ENCODE measurements at regions not wholly inside any gene's neighbourhood (a gene's known extent, or its start where the extent isn't known, plus 50 kb on each side); places are given as distances from the start of the nearest gene placed in this dataset.

DNA sequence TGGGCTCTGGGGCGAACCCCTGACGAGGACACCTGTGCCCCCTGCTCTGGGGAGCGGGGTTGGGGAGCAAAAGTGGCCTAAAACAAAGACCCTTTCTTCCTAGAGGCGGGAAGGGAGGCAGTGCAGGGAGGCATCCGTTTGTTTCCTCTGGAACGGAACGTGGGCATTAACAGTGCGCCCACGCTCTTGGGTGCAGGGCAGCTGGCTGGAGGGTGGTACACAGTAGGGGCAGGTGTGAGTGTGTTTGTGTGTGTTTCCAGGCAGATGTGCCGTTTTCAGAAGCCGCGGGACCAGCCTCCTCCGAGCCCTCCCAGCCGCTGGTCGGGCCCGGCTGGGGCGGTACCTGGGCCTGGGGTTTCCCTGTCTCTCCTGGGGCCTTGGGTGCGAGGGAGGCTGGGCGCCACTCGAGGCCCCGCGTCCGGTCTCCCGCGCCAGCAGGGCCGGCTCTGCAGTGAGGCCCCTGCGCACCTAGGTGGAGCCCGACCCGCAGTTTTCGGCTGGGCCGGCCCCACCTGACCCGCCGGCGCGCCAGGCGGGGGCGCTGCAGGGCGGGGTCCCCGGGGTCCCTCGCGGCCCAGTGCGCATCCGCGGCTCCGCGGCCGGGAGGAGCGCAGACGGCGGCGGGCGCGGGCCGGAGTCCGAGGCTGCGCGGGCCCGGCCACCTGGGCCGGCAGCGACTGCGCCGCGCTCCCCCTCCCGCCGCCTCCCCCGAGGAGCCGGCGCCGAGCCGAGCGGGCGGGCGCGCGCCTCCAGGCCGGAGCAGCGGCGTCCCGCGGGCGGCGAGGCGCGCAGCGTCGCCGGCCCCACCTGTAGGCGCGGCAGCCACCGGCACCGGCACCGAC, 1252.7 kb downstream of the BRD1 start:
- ATAC-seq (ENCODE audit: poor library complexity) (peak; percentile 72), DNase-seq (no peak)
- intact Hi-C loops (cut with DNase I) = loop anchor here (5.0 to 10.0 kb wide), 2 partner anchors 730 to 1057 kb away; no protein-coding TSS in a partner anchor

- DNase-seq = no peak
- ATAC-seq (ENCODE audit: poor library complexity) = no peak
- intact Hi-C loops (cut with DNase I) = loop anchor here (10.0 kb wide), 1 partner anchor 731 kb away; no protein-coding TSS in a partner anchor
These were observed 1253.9 kb downstream of the BRD1 start for GRCh38 chr22:48573766-48574165.

GRCh38 chr22:48572951-48573350, 1254.7 kb downstream of the BRD1 start:
- intact Hi-C loops (cut with DNase I) = loop anchor here (10.0 kb wide), 1 partner anchor 732 kb away; no protein-coding TSS in a partner anchor
- ATAC-seq (ENCODE audit: poor library complexity) (no peak), DNase-seq (no peak)

- intact Hi-C loops (cut with DNase I) = loop anchor here (10.0 kb wide), 1 partner anchor 734 kb away; no protein-coding TSS in a partner anchor
- no peak for DNase-seq
- ATAC-seq (ENCODE audit: poor library complexity) = no peak
These were observed 1256.8 kb downstream of the BRD1 start for GRCh38 chr22:48570912-48571311.

DNA sequence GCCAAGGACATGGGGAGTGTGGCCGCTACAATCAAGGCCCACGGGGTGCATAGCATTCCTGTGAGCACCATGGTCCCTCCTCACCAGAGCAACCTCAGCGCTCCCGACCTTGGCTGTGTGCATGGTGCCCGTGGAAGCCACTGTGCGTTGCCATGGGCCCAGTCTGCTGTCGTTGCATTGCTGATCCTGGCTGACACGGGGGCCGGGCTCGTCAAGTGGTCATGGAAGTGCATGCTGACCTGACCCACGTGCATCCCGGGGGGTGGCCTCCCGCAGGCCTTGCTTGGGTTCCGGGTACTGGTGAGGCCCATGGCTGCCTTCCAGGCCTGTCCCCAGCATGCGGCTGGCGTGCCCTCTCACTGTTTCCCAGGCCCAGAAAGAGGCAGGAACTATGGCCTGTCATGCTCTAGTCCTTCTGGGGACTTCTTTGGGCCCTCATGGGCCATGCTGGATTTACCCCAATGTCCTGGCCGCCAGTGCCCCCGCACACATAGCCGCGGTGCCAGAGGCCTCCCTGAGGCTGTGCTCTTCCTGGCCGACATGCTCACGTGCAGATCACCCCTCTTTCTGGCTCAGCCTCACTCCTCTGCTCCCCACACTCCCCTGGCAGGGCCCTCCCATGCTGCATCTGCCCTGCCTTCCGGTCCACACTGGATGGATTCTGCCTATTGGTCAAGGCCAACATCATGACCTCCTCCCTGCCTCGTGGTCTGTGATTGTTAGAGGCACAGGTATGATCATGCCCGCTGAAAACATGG, 1258.0 kb downstream of the BRD1 start:
- DNase-seq (no peak), ATAC-seq (ENCODE audit: poor library complexity) (no peak)
- intact Hi-C loops (cut with DNase I) = loop anchor here (10.0 kb wide), 1 partner anchor 735 kb away; no protein-coding TSS in a partner anchor

DNA sequence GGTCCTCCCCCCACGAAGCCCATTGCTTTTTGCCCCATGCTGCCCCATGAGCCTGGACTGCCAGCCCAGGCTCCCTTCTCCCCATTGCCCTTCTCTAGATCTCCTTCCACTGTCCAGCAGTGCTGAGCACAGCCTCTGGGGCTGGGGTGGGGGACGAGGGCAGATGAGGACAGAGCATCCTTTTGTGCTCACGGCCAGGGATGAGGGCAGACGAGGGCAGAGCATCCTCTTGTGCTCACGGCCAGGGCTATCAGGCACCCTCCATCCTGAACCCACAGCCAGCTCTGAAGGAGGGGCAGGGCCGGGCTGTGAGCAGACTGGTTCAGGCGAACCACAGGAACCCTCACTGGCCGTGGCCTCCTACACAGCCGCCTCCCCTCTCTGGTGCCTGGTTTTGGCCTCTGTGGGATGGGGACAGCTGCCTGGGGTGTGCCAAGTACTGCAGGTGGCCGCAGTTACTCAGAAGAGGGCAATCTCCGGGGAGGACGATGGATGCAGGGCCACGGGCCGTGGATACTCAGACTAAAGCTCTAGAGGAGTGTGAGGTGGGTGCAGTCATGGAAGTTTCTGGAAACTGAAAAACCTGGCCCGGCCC, 1258.8 kb downstream of the BRD1 start:
- intact Hi-C loops (cut with DNase I) = no loop called here
- ATAC-seq (ENCODE audit: poor library complexity) (no peak), DNase-seq (no peak)

DNA sequence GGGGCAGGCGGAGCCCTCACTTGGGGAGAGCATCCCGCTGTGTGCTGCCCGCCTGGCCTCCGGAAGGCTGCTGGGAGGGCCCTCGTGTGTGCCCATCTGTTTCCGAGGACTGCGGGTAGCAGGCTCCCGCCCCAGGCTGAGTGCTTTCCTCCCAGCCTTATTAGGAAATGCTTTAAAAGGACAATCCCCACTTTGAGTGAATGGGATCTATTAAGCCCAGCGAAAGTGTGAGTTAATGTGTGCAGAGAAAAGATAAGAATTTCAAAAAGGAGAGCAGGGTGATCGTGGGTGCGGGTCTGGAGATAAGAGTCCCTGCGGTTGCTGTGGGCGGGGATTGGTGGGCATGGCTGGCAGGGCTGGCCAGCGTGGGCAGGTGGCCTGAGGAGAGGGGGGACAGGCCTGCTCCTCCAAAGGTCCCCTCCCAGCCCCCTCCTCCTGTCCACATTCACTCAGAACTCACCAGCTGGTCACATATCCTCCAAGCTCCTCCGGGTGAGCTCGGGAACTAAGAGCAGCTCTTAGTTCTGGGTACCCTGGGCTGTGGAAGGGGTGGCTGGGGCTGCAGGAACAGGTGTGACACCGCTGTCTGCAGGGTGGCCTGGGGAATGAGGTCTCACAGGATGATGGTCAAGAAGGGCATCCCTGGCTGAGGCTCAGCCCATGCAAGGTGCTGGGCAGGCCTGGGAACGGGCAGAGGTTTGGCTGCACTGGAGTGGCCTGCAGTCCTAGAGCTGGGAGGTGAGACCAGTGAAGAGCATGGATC, 1260.3 kb downstream of the BRD1 start:
- intact Hi-C loops (cut with DNase I) = no loop called here
- no peak for ATAC-seq (ENCODE audit: poor library complexity)
- DNase-seq = no peak

GRCh38 chr22:48566741-48567140, 1260.9 kb downstream of the BRD1 start:
- DNase-seq (no peak), ATAC-seq (ENCODE audit: poor library complexity) (no peak)
- intact Hi-C loops (cut with DNase I) = no loop called here

- DNase-seq = no peak
- intact Hi-C loops (cut with DNase I) = no loop called here
- ATAC-seq (ENCODE audit: poor library complexity) = no peak
These were observed 1261.7 kb downstream of the BRD1 start for GRCh38 chr22:48565901-48566501.

DNA sequence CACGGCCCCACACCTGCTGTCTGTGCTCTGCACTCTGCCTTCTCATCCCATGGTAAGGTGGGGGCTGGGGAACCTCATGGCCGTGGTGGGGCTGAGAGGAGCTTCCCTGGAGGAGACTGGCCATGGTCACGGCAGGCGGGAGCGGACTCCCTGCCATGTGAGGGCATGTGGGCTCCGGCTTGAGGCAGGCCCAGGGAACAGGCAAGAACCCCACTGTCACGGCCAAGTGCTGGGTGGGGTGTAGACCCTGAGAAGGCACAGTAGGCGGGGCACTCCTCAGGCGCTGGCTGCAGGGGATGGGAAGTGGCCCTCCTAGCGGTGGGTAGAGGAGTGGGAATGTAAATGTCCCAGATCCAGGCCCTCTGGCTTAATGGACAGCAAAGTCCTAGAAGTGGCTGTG, 1262.7 kb downstream of the BRD1 start:
- no peak for DNase-seq
- ATAC-seq (ENCODE audit: poor library complexity) = no peak
- intact Hi-C loops (cut with DNase I) = no loop called here

- intact Hi-C loops (cut with DNase I) = no loop called here
- ATAC-seq (ENCODE audit: poor library complexity) = no peak
- DNase-seq = no peak
These were observed 1263.7 kb downstream of the BRD1 start for GRCh38 chr22:48563966-48564330.

DNA sequence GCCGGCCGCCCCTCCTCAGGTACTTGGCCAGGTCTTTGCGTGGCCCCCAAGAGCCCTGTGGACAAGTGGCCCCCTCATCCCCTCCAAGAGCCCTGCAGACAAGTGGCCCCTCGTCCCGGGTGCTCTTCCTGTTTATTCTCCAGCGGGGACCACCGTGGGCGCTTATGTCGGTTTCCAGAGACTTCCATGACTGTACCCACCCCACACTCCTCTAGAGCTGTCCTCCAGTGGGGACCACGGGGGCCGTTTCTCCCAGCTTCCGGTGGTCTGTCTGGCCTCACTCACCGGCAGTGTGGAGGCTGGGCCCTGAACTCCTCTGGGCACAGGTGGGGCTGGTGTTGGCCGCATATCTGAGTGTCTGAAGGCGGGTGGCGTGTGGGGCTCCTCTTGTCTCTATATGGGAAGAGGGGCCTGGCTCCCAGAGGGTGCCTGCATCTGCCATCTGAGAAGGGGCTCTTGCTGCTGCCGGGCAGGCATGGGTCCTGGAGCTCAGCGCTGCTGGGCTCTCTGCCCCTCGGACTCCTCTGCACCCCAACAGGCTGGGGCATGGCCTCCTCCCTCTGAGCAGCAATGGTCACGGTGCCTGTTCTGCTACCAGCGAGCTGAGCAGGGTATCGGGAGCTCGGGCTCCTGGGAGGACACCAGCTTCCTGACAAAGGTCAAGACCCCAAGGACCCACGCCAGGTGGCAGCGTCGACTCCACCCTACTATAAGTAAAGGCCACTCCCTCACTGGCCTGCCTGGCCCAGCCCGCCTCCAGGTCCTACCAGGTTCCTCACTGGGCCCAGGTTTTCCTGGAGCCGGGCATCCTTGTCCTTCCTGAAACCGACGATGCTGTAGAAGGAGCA, 1264.3 kb downstream of the BRD1 start:
- intact Hi-C loops (cut with DNase I) = no loop called here
- ATAC-seq (ENCODE audit: poor library complexity) (no peak), DNase-seq (no peak)

DNA sequence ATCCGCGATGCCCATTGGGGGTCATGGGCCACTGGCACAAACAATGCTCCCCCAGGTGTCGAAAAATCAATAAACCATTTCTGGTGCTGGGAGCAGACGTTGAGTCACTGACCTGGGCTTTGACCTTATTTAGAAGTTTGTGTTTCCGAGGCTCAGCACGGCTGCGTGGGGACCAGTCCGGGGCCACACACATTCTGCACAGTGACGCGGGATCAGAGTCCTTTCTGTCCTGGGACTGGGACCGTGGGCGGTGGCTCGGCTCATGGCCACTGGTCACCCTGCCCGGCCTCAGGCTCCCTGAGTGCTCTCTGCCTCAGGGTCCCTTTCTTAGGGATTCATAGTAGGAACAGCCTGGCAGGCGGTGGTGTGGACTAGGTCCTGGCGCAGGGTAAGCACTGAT, 1266.0 kb downstream of the BRD1 start:
- DNase-seq (no peak), ATAC-seq (ENCODE audit: poor library complexity) (no peak)
- intact Hi-C loops (cut with DNase I) = no loop called here

- DNase-seq = no peak
- ATAC-seq (ENCODE audit: poor library complexity) = no peak
- intact Hi-C loops (cut with DNase I) = no loop called here
These were observed 1266.8 kb downstream of the BRD1 start for GRCh38 chr22:48560836-48561235.

- intact Hi-C loops (cut with DNase I) = no loop called here
- DNase-seq (no peak), ATAC-seq (ENCODE audit: poor library complexity) (no peak)
These were observed 1267.3 kb downstream of the BRD1 start for GRCh38 chr22:48560389-48560751.

GRCh38 chr22:48559647-48560388, 1267.9 kb downstream of the BRD1 start:
- ATAC-seq (ENCODE audit: poor library complexity) (no peak), DNase-seq (no peak)
- intact Hi-C loops (cut with DNase I) = no loop called here
